RWPE2 (cell line): ENCODE measurements at regions not wholly inside any gene's neighbourhood (a gene's known extent, or its start where the extent isn't known, plus 50 kb on each side); places are given as distances from the start of the nearest gene placed in this dataset.

ENCODE experiments used
- ATAC-seq: fragments of 200-7000 bp; cut with Tn5 transposase; 3 replicates; pipeline ENCODE4 v1.9.1; 2021; ENCODE audit warnings: low read depth
- DNase-seq: peaks from one replicate; pipeline ENCODE4 v3.0.0-alpha.2; 2020; ENCODE audit warnings: low spot score
- H3K27ac ChIP-seq: fragments of 450-650 bp; 2 replicates; pipeline ENCODE4 v1.5.1; 2017; ENCODE audit warnings: mild to moderate bottlenecking; ENCODE audit not compliant: poor library complexity, severe bottlenecking
- H3K27me3 ChIP-seq: fragments of 250-450 bp; sonication (Bioruptor Pico); 2 replicates; pipeline ENCODE4 v1.5.1; 2021; ENCODE audit warnings: mild to moderate bottlenecking, moderate library complexity; ENCODE audit not compliant: insufficient read depth, poor library complexity, severe bottlenecking
- H3K36me3 ChIP-seq: fragments of 250-450 bp; sonication (Bioruptor Pico); 2 replicates; pipeline ENCODE4 v1.5.1; 2020; ENCODE audit warnings: low read depth, mild to moderate bottlenecking, moderate library complexity
- H3K4me1 ChIP-seq: fragments of 250-450 bp; sonication (Bioruptor Pico); 2 replicates; pipeline ENCODE4 v1.5.1; 2021; ENCODE audit warnings: mild to moderate bottlenecking, moderate library complexity; ENCODE audit not compliant: insufficient read depth, poor library complexity, severe bottlenecking
- H3K4me3 ChIP-seq: fragments of 250-450 bp; sonication (Bioruptor Pico); 2 replicates; pipeline ENCODE4 v1.5.1; 2021; ENCODE audit warnings: mild to moderate bottlenecking, moderate library complexity; ENCODE audit not compliant: severe bottlenecking
- H3K9me3 ChIP-seq: fragments of 250-450 bp; sonication (Bioruptor Pico); 2 replicates; pipeline ENCODE4 v1.5.1; 2021; ENCODE audit warnings: mild to moderate bottlenecking, moderate library complexity; ENCODE audit not compliant: severe bottlenecking
- TF ChIP-seq, protein P1 (sequence below): fragments of 450-650 bp; IDR thresholded peaks from one replicate; pipeline ENCODE4 v1.5.1; 2017; ENCODE audit warnings: mild to moderate bottlenecking, moderate library complexity; ENCODE audit not compliant: poor library complexity, severe bottlenecking

DNA sequence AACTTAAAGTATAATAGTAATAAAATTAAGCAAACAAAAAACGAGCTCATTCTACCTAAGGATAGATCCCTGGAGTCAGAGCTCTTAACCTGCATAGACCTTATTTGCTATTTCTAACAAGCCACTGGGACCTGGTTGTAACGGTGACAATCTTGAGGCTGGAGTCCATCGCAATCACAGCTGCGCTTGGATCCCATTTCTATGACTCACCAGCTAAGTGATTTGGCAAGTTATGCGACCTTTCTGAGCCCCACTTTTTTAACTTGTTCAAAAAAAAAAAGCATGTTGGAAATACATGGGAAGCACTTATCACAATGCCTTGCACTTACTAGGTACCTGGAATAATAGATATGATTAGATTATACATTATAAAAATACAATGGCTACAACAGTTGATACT, 389.5 kb upstream of the CDH4 start:
- H3K27ac ChIP-seq = no peak overlapping the region
- TF ChIP-seq, protein P1, sequence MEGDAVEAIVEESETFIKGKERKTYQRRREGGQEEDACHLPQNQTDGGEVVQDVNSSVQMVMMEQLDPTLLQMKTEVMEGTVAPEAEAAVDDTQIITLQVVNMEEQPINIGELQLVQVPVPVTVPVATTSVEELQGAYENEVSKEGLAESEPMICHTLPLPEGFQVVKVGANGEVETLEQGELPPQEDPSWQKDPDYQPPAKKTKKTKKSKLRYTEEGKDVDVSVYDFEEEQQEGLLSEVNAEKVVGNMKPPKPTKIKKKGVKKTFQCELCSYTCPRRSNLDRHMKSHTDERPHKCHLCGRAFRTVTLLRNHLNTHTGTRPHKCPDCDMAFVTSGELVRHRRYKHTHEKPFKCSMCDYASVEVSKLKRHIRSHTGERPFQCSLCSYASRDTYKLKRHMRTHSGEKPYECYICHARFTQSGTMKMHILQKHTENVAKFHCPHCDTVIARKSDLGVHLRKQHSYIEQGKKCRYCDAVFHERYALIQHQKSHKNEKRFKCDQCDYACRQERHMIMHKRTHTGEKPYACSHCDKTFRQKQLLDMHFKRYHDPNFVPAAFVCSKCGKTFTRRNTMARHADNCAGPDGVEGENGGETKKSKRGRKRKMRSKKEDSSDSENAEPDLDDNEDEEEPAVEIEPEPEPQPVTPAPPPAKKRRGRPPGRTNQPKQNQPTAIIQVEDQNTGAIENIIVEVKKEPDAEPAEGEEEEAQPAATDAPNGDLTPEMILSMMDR = no peak
- ATAC-seq (no peak), DNase-seq (no peak)
- H3K4me3 ChIP-seq = no peak overlapping the region
- H3K4me1 ChIP-seq = no peaks in the 10 kb centered on the region
- peaks cover 4% of the 10 kb centered on the region for H3K9me3 ChIP-seq
- no peaks in the 10 kb centered on the region for H3K36me3 ChIP-seq
- H3K27me3 ChIP-seq = peaks cover 55% of the 10 kb centered on the region

DNA sequence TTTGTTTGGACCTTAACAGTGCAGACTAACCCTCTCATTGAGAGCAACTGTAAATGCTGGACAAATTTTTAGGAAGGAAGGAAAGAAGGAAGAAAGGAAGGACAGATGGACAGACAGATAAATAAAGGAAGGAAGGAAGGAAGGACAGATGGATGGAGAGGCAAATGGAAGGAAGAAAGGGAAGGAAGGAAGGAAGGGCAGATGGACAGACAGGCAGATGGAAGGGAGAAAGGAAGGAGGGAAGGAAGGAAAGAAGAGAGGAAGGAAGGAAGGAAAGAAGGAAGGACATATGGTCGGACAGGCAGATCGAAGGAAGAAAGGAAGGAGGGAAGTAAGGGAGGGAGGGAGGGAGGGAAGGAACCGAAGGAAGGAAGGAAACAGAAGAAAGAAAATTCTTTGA, 388.5 kb upstream of the CDH4 start:
- H3K36me3 ChIP-seq = no peaks in the 10 kb centered on the region
- H3K4me1 ChIP-seq = no peaks in the 10 kb centered on the region
- TF ChIP-seq, protein P1 = no peak
- no peak for DNase-seq
- H3K27me3 ChIP-seq = peaks cover 65% of the 10 kb centered on the region
- H3K9me3 ChIP-seq = no peaks in the 10 kb centered on the region
- no peak for ATAC-seq
- H3K4me3 ChIP-seq = no peak overlapping the region
- H3K27ac ChIP-seq = no peak overlapping the region

GRCh38 chr20:60867589-60867988, 384.5 kb upstream of the CDH4 start:
- Histone ChIP-seq H3K27me3 (peaks cover 83% of the 10 kb centered on the region), H3K27ac (no peak overlapping the region), H3K36me3 (no peaks in the 10 kb centered on the region), H3K4me3 (no peak overlapping the region), H3K4me1 (no peaks in the 10 kb centered on the region), H3K9me3 (no peaks in the 10 kb centered on the region)
- DNase-seq = no peak
- ATAC-seq = no peak
- TF ChIP-seq, protein P1 = no peak

- Histone ChIP-seq H3K4me1 (no peaks in the 10 kb centered on the region), H3K9me3 (no peaks in the 10 kb centered on the region), H3K27ac (no peak overlapping the region), H3K27me3 (peaks cover 78% of the 10 kb centered on the region), H3K4me3 (no peak overlapping the region), H3K36me3 (no peaks in the 10 kb centered on the region)
- peak; percentile 24; the same call in 2 of the 3 replicates for ATAC-seq
- TF ChIP-seq, protein P1 = no peak
- no peak for DNase-seq
Measured at GRCh38 chr20:60868316-60868891, 383.7 kb upstream of the CDH4 start.

GRCh38 chr20:60869087-60869486, 383.0 kb upstream of the CDH4 start:
- Histone ChIP-seq H3K4me3 (no peak overlapping the region), H3K36me3 (no peaks in the 10 kb centered on the region), H3K27ac (no peak overlapping the region), H3K27me3 (peaks cover 74% of the 10 kb centered on the region), H3K9me3 (no peaks in the 10 kb centered on the region), H3K4me1 (no peaks in the 10 kb centered on the region)
- TF ChIP-seq, protein P1 = no peak
- no peak for DNase-seq
- ATAC-seq = peak; percentile 21; the same call in 1 of the 3 replicates
